ENCODE measurements at regions not wholly inside any gene's neighbourhood (a gene's known extent, or its start where the extent isn't known, plus 50 kb on each side); places are given as distances from the start of the nearest gene placed in this dataset.

DNA sequence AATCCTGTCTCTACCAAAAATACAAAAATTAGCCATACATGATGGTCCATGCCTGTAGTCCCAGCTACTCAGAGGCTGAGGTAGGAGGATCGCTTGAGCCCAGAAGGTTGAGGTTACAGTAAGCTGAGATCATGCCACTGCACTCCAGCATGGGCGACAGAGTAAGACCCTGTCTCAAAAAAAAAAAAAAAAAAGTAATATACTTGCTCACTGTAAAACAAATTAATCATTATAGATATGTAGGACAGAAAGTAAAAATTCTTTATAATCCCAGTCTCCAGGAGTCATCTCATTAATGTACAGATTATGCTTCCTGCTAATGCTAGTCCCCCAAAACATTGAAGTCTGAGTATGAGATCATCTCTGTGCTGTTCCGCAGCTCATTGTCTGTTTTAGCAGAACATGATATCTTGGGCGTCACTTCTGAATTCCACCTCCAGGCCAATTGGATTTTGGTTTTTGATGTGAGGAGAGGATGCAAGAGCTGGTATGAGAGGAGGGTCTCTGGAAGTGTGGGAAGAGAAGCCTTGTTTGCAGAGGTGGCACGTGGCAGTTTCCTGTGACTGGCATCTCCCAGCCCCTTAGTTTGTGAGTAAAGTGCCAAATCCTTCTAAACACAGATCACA is 75.4 kb upstream of the NPAS1 start:
- TF ChIP-seq, protein P1, sequence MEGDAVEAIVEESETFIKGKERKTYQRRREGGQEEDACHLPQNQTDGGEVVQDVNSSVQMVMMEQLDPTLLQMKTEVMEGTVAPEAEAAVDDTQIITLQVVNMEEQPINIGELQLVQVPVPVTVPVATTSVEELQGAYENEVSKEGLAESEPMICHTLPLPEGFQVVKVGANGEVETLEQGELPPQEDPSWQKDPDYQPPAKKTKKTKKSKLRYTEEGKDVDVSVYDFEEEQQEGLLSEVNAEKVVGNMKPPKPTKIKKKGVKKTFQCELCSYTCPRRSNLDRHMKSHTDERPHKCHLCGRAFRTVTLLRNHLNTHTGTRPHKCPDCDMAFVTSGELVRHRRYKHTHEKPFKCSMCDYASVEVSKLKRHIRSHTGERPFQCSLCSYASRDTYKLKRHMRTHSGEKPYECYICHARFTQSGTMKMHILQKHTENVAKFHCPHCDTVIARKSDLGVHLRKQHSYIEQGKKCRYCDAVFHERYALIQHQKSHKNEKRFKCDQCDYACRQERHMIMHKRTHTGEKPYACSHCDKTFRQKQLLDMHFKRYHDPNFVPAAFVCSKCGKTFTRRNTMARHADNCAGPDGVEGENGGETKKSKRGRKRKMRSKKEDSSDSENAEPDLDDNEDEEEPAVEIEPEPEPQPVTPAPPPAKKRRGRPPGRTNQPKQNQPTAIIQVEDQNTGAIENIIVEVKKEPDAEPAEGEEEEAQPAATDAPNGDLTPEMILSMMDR (conservative IDR thresholded peaks at IDR 0.05; ENCODE audit: low read depth, low read length) = no peak
- DNase-seq (ENCODE audit: low read depth) = no peak
- H3K4me3 ChIP-seq (ENCODE audit: low read depth, low read length) = no peak overlapping the region

DNA sequence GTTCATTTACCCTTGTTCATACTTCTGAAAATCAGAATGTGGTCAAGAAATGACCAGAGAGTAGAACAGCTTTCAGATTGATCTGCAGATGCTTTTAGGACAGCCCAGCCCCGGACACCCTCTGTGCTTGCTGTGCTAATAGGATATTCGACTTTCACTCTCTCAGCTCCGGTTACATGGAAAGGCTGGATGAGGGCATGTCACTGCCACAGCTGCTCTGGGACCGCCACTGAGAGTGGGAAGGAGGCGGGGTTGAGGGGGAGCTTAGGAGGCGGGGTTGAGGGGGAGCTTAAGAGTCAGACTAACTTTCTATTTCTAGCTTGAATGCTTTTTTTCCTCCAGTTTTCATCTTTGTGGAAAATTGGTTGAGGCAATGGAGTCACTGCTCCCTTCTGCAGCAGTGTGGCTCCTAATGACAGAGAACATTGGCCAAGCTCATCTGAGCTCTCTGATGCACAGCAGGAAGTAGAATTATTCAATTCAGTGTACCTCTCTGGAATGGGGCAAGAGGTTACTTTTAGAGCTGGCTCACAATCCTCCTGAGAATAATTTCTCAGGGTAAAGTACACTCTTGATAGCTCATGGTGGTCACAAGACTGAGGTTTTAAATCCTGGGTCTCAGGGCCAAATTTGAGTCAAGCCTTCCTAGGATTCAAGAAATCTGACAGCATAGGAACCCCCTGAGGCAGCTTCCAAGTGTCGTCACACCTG is 74.6 kb upstream of the NPAS1 start:
- no peak overlapping the region for H3K4me3 ChIP-seq (ENCODE audit: low read depth, low read length)
- TF ChIP-seq, protein P1 (conservative IDR thresholded peaks at IDR 0.05; ENCODE audit: low read depth, low read length) = no peak
- DNase-seq (ENCODE audit: low read depth) = peak; percentile 31

DNA sequence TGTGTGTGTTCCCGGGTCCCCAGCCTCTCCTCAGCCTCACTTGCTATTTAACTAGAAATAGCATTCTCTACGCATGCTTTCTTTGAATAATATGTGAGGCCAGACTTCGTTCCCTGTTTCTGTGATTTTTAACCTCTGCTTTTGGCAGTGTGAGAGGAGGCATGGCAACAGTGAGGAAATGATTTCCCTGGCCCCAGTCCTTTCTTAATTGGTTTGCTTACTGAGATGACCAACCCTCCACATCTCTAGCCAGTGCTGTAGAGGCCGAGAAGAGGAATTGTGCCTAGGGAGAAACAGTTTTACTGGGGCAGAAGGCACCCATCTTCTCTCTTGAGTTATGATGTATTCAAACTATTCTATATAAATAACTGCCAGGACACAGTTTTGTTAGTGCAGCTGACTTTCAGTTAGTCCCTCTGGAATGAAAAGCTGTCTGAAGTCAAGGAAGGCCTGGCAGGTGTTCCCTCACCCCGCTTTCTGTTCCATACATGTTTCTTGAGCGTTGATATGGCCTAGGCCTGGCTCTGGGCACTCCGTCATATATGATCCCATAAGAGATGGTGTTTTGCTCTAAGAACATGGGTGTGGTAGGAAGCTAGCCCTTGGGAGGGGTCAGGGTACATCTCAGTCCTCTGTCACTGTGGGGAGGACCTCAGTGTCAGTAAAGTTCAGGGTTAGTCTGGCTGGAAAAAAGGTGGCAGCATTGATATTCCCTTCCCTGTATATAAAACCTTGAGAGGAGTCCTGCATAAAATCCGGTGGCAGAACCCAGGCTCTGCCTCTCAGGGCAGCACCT is 73.7 kb upstream of the NPAS1 start:
- no peak for DNase-seq (ENCODE audit: low read depth)
- TF ChIP-seq, protein P1 (conservative IDR thresholded peaks at IDR 0.05; ENCODE audit: low read depth, low read length) = no peak
- no peak overlapping the region for H3K4me3 ChIP-seq (ENCODE audit: low read depth, low read length)

DNA sequence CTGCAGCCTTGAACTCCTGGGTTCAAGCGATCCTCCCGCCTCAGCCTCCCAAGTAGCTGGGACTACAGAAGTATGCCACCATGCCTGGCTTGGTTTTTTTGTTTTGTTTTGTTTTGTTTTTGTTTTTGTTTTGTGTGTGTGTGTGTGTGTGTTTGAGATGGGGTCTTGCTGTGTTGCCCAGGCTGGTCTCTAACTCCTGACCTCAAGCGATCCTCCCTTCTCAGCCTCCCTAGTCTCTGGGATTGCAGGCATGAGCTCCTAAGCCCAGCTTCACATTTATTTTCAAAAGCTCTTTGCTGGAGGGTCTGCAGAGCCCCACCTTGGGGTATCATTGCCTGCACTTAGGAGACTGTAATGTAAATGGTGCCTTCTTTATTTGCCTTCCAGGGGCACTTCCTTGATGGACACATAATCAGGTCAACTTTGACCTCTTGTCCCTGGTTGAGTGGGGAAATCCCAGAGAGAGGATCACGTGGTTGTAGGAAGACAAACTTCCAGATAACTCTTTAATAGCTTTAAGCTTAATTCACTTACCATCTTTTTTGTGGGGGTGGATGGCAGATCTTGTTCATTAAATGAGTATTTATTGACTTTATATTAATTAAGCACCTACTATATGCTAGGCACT is 72.9 kb upstream of the NPAS1 start:
- H3K4me3 ChIP-seq (ENCODE audit: low read depth, low read length) = no peak overlapping the region
- TF ChIP-seq, protein P1 (conservative IDR thresholded peaks at IDR 0.05; ENCODE audit: low read depth, low read length) = no peak
- DNase-seq (ENCODE audit: low read depth) = no peak

DNA sequence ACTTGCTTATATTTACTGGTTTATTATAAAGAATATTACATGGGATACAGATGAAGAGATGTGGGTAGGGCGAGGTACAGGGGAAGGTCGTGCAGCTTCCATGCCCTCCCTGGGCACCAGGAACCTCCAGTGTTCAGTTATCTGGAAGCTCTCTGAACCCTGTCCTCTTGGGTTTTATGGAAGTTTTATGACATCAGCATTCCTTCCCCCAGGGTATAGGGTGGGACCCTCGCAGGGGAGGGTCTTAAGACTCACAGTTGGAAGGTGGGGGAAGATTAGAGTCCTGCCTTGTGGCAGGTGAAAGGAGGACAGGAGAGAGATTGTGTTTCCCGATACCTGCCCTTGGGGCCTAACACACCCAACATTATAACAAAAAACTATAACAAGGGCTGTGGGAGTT is 71.8 kb upstream of the NPAS1 start:
- H3K4me3 ChIP-seq (ENCODE audit: low read depth, low read length) = no peak overlapping the region
- no peak for DNase-seq (ENCODE audit: low read depth)
- TF ChIP-seq, protein P1 (conservative IDR thresholded peaks at IDR 0.05; ENCODE audit: low read depth, low read length) = no peak

DNA sequence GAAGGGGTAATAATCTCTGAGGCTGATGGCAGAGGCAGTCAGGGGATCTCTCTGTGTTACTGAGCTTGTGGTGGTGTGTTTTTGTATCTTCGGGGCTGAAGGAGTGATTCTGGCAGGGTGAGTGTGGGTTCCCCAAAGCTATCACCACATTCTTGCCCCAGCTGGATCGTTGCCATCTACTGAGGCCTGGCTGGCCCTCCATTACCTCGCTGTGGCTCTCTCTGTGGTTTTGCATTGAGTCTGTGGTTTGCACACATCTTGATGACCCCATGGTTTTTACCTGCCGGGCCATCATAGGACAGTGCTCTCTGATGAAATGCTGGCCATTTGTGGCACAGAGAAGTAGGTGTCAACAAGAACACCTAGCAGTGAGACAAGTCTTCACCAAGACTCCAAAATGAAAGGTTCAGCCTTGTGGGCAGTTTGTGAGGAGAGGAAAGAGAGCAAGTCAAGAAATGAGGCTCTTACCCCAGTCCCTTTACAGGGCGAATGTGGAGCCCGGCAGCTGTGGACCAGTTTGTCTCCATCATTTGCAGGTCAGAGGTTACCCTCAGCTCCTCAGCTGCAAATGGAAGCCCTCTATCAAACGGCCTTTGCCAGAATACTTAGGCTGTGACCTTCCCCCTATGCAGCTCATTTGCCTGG is 69.0 kb upstream of the NPAS1 start:
- H3K4me3 ChIP-seq (ENCODE audit: low read depth, low read length) = no peak overlapping the region
- TF ChIP-seq, protein P1 (conservative IDR thresholded peaks at IDR 0.05; ENCODE audit: low read depth, low read length) = no peak
- no peak for DNase-seq (ENCODE audit: low read depth)
